ENCODE measurements at regions not wholly inside any gene's neighbourhood (a gene's known extent, or its start where the extent isn't known, plus 50 kb on each side); places are given as distances from the start of the nearest gene placed in this dataset.
A peak's percentile ranks its signal among the peaks of the same experiment; 100 is the strongest.

DNA sequence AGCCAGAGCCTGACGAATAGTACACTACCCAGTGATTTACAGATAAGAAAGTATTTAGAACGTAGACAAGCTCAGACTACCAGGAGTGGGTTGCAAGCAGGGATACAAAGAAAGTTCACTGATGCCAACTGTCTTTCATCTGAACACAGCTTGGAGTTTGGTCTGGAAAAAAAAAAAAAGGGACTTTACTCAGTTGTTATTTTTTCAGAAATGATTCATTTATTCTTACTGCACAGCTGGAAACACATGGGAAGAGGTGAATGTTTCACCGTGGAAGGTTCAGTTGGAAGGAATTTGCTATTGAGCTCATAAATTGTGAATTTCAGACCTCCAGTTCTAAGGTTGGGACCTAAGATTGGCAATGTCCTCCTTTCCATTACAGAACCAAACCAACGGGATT, 259.7 kb downstream of the ETAA1 start:
- DNase-seq, result no peak

DNA sequence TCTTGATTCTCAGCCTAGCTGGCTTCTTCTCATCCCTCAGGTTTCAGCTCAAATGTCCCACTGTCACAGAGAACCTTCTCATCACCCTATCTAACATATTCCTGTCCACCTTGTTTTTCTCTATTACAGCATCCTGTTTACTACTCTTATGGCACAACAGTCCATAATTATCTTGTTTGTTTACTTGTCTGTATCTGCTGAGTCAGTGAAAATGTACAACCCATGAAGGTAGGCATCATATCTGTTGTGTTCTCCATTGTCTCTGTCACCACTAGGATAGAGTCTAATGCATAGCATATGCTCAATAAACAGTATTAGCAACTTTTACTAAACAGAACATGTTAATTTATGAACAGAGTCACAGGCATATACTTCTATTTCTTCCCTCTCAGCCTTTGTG, 261.7 kb downstream of the ETAA1 start:
- no peak for DNase-seq

DNA sequence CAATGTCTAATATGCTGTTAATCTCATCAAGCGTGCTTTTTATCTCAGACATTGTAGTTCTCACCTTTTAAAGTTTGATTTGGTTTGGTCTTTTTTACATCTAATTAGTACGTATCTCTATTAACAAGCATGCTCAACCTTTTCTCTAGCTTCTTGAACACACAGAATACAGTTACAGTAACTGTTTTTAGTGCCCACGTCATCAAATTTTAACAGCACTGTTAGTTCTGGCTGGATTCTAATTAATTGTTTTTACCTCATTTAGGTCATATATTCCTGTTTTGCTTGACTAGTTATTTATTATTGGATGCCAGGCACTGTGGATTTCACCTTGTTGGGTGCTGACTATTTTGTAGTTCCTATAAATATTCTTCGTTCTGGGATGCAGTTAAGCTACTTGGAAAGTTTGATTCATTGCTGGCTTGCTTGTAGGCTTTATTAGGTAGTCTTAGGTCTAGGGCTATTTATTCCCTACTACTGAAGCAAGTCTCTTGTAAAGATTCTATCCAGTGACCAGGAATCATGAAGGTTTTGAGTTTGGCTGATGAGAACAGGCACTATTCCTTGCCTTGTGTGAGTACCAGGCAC, 263.0 kb downstream of the ETAA1 start:
- DNase-seq, result no peak

DNA sequence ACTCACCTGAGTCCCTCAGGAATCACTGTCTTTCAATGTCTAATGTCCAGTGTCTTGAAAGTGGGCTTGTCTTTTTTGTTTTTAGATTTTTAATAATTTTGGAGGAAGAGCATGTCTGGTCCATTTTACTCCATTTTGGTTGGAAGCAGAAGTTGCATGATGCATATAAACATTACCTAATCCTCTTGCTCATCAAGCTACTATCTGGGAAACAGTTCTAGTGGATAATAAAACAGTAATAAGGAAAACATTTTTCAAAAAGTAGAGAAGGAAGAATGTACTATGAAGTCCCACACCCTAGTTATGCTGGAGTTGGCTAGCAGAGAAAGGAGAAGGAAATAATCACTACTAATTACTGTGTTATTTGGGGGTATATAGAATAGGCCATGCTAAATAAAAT, 263.7 kb downstream of the ETAA1 start:
- DNase-seq, result no peak

DNA sequence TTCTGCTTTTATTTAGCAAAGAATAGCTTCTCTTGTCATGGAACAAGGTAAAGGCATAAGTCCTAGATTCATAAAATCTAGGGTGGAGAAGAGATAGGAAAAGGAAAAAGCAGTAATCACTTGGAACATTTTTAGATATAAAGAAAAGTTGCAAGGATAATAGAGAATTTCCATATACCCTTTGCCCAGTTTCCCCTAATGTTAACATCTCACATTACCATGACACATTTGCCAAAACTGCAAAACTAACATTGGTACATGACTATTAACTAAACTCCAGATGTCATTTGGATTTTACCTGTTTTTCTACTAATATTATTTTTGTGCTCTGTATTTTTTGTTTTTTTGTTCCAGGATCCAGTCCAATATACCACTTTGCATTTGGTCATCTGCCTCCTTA, 265.1 kb downstream of the ETAA1 start:
- DNase-seq, result no peak

DNA sequence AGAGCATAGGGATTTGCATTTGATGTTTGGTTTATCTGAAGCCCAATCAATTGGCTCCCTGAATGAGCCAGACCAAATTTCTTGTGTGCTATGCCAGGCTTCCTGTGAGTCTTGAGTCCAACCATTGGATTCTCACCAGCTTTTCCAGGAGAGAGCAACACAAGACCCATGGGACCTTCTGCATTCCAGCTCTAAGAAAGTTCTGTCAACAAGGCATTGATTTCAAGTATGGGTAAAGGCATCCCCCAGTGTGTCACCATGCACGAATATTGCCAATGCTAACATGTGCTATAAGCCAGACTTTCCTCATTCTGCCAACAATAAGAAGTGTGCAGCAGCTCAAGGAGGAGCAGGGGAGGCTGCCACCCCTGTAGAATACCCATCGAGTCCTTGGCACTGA, 266.6 kb downstream of the ETAA1 start:
- no peak for DNase-seq

DNA sequence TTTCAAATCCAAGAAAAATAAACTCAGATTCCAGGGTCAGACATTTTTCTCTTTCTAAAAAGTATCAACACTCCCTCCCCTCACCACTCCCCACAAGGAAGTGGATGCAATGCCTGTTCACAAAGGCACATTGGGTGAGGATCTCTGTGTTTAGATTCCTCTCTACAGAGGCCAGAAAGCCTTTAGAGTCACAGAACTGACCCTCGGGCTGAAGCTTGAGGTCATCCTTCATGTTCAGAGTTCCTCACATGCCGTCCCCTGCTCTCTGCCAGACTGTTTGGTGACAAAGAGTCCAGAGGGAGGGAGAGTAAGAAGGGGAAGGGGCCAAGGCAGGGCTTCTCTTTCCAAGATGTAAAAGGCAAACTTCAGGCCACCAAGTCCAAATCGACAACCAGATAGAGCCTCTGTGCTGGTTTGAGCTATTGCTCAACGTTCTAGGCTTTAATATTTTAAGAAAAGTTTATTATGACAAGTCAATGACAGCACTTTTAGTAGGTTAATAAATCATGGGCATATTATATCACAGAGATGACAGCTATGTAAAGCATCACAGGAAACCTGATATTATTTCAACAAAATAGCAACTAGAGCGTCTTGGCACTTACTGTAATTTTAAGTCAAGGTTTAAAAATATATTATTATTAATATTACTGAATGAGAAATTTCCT, 269.4 kb downstream of the ETAA1 start:
- DNase-seq, result no peak

DNA sequence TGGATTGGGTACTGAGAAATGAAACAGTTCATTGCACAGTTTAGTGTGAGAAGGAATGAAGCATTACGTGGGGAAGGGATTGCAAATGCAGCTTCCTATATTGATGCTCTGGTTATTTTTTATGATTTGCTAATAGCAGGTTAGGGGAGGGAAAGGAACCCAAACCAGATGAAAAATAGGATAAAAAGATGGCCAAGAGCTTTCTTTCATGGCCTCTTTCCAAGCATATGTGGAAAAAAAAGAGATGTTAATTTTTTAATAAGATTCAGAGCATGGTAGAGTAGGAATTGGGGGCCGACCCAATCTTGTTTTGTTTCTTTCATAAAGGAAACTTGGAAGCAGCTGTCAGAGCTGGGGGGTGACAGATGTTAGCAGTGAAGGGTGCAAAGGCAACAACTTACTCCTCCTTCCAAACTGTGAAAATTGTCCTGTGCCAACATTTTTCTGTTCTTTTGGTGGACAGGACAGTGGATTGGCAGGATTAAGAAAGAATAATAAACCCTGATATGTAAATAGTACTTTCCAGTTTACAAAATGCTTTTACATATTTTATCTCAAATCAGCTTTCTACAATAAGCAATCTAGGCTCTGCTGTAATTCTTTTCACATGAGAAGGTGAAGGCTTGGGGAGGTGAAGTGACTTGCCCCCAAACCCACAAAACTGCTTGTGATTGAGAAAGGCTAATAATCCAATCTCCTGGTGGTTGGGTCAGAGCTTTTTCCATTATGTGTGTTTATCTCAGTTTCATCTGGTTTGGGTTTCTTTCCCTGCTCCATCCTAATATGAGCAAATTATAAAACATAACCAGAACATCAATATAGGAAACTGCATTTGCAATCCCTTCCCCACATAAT, 270.1 kb downstream of the ETAA1 start:
- DNase-seq, result no peak

DNA sequence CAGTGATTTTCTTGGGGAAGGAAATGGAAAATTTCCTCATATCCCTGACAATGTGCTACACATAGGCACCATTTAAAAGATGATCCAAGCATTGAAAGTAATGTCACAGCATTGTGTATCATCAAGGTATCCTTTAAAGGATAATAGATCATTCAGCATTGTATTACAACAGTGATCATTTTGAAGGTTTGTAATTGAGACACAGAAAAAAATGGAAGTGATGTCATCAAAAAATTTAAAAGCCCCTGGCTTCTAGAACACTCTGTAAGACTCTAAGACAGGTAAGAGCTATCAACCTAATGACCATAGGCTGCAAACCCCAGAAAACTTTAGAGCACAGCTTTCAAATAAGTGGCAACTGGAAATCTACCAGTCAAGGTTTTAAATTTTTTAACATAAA, 271.4 kb downstream of the ETAA1 start:
- no peak for DNase-seq

DNA sequence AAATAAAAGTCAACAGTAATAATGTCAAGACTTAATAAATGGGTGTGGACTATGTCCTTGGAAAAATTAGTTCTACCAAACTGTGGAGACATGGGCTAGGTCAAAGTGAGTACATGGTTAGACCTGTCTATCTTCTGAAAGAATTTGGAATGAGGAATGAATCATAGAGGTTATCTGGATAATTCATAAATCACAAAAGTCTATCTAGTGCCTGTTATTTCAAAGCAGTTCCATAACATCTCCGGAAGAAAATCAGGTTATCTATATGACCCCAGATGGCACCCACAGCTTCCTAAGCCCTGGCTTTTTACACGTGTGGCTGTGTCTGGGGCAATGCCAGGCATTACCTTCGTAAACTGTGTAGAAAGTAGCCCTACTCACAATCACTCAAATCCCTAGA, 272.0 kb downstream of the ETAA1 start:
- no peak for DNase-seq

DNA sequence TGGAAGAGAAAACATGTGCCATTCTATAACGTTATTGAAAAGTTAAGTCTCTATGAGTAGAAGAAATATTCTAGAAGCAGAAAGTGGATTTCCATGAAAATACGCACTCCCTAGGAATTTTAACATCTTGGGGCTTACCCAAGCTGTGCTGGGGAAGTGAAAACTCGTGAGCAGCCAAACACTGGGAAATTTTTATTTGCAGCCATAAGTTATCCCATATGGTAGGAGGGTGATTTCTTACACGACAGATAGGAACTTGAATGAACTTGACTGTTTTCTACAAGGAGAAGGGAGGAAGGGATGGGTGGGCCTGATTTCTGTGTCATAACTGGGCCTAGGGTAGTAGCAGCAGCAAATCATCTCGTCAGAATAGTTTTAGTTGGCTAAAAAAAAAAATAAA, 272.6 kb downstream of the ETAA1 start:
- no peak for DNase-seq

DNA sequence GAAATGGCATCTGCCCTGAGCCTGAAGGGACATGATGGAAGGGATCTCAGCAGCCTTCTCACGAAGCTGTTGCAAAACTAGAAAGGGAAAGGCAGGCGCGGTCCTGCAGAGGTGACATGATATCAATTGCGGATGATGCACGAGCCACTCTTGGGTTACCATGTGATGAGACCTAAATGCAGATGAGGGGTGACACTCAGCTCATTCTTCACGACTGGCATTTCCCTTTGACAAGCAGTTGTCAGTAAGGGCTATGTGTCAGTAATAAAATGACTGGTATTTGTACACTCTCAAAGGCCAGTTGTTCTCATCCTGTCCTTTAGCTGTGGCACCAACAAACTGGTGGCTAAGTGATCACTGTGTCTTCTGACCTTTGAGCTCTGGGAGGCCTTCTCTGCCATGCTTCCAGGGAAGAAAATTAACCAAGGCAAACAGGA, 273.6 kb downstream of the ETAA1 start:
- DNase-seq, result no peak

DNA sequence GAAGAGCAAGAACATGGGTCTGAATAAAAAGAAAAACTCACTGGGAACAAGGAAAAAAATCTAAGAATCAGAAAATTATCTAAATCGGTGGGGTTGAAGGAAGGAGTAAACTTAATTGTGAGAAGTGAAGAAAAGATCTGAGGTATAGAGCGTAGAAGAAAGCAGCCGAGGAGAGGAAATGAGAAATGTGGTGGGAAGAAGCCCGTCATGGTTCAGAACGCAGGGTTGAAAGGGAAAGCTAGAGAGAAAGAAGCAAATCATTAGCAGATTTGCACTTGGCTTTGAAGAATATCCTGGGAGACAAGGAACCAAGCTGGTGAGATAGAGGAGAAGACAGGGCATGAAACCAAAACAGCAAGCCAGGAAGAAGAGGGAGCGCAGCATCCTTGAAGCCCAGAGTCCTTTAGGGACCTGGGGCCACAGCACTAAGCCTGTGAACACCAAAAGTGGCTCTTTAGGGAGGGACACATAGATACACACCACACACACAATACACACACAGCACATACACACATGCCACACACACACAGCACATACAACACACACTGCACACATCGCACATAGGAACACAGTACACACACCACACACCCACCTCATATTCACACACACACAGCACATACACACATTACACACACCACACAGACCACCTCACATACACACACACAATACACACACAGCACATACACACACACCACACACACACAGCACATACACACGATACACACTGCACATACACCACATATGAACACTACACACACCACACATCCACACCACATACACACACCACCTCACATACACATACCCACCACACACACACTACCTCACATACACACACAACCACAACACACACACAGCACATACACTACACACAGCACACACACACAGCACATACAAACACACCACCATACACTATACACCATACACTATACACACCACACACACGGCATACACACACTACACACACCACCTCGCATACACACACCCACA, 274.6 kb downstream of the ETAA1 start:
- no peak for DNase-seq

DNA sequence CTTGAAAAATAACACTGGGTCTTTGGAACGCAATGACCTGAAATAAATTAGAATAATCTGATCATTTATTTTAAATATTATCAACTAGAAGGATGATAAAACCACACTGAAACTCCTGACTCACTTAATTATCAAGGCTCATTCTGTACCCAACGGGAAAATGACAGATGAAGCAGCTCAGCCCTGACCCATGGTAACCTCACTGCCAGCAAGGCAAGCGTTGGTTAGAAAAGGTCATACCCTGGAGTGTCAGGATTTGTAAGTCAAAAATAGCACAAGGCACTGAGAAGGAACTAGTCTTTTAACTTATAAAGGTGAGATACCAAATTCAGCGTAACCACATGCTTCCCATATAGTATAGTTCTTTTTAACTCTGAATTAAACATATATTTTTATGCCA, 277.5 kb downstream of the ETAA1 start:
- DNase-seq, result no peak

DNA sequence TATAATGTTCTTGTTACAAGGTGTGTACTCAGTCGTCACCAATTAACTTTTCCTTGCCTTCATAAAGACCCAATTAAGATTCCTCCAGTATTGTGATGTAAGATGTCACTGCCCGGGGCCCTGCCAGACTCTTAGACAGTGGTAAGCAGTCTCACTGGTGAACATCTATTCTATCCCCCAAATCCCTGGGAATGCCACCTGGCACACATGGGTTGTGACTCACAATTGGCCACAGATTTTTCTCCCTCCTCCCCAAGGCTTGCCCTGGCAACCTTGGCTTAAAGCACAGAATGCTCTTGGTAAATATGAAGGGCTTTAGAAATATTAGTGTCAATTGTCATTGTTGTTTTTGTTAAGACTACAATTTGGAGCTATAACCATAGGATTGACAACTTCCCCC, 287.9 kb downstream of the ETAA1 start:
- no peak for DNase-seq

DNA sequence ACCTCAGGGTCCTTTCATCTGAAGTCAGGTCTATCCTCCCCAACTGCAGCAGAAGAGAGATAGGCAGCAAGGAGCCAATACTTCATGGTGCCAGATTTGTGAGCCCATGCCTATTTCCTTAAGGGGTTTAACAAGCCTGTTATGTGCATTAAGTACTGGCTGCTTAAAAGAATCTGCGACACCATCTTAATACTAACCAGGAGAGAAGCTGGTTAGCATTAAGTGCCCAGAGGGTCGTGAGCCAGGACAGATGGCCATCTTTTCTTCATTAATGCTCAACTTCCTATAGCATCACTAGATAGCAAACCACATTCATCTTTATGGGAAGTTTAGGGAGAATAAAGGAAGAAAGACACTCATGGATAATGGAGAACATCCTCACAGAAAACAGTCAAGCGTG, 289.1 kb downstream of the ETAA1 start:
- DNase-seq, result no peak

DNA sequence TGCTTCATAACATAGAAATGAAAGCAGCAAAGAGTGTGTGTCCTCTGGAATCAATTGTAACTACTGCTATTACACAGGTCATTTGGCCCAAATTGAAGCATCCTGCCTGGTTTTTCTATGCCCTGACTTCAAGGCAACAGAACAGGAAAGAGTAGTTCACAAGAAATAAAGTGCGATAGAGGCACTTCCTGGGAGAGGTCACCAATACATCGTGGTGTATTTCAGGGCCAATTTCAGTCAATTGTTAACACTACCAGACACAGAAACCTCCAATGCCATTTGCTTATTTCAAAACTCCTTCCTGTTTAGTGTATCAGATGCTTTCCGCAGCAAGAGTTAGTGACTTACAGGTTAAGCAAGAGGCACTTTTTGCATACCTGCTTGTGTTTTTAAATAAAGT, 292.1 kb downstream of the ETAA1 start:
- no peak for DNase-seq

DNA sequence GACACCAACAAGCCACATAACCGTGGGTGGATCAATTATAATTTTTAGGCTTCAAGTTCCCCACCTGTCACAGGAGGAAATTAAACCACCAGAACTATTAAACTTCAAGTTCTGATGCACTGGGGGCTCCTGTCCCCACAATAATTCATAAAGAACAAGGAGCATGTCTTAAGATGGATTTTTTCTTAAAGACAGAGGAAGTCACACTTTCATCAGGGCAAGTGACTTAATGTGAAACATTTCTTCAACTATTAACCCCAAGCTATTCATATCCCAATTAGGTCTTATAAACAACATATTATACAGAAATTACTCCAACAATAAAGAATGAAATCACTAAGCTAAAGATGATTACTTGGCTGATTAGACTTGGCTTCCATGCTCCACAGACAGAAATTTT, 292.5 kb downstream of the ETAA1 start:
- no peak for DNase-seq

DNA sequence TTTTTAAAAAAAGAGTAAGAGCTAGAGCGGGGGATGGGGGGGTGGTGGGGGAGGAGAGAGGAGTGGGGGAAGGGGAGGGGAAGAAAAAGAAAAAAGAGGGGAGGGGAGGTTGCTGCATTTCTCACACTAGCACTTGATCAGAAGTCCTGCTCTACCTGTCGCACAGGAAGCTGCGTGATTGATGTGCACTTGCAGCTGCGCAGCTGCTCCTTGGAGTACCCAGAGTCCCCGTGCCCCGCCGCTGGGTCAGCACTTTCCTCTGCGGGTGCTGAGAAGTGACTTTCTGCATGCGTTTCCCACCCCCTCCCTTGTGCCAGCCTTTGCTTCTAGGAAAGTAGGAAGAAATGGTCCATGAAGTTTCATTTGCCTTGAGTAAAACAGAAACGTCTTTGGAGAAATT, 297.3 kb downstream of the ETAA1 start:
- peak in 1 of 56 donors; percentile 5 for DNase-seq

DNA sequence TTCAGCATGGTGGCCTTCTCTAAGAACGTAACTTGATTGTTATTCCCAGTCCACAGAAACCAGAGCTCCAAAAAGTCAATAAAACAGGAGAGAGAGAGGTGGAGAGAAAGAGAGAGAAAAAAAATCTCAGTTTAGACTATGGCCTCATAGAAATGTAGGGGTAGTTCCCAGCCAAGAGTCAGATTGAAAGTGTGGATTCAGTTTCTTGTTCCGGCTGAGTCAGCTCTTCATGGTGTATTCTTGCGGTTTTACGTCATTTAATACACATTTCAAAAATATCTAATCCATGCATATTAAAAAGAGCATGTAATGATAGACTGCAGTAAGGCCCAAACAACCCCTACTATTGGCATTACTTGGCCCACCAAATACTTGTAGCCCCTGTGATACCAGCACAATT, 303.9 kb downstream of the ETAA1 start:
- no peak for DNase-seq

DNA sequence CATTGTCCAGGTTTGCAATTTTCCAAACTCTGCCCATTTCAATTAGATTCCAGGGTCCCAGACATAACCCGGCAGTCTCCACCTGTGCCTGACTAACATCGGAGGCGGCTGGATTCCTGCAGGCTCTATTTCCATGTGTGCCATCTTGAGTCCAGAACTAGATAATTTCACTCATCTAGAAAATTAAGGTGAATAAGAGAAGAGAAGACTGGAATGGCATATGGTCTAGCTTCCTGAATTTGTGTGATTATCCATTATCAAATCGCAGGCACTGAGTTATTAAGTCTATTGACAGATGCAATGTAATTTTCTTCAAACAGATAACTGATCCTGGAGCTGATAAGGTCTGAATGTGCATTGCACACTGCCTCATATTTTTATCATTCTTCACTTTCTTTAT, 305.2 kb downstream of the ETAA1 start:
- DNase-seq, result no peak

DNA sequence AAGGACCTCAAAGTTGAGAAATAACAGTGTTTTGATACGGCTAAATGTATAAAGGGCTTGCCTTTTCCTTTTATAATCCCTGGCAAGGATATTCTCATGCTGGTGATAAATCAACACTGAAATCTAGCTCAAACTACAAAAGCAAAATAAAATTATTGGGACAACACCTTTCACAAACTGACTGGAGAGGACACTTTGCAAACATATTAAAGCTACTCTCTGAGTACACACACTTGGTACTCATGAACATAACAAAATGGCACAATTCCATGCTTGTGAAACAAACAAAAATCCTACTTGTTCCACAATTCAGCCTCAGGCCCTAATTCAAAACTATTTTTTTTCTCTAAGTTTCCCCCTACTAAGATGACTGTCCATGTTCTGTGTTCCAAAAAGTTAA, 305.8 kb downstream of the ETAA1 start:
- DNase-seq, result no peak
